ENCODE measurements at regions not wholly inside any gene's neighbourhood (a gene's known extent, or its start where the extent isn't known, plus 50 kb on each side); places are given as distances from the start of the nearest gene placed in this dataset.

DNA sequence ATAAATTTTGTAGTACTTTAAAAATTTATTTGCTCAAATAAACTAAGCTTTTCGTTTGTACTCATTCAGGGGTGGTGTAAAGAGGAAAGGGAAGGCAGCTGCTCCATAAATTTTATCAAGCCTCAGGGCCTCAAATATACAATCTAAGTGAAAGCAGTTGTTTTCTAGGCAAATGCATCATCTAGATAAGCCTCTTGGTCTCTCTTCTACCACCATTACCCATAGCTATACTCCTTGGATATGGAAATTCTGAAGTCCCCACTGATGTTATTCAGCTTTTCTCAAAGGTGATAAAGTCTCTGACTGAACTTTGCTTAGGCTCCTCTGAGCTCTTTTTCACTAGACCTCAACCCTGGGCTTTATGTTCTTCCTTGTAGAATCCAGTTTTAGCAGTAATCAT, 1313.1 kb downstream of the JRKL start:
- TF ChIP-seq CTCF (IDR thresholded peaks at IDR 0.05): no peak
- TF ChIP-seq POLR2A (IDR thresholded peaks at IDR 0.05): no peak
